Right renal pelvis (tissue), 4 donors: ENCODE measurements at regions not wholly inside any gene's neighbourhood (a gene's known extent, or its start where the extent isn't known, plus 50 kb on each side); places are given as distances from the start of the nearest gene placed in this dataset.
"Not testable (repeated sequence)": the region's sequence is repeated elsewhere in the genome, so short reads cannot be mapped to it uniquely, and the experiment has no call there.

Source experiments
- DNase-seq, 4 donors: peaks; one replicate each; pipeline ENCODE4 v3.0.0-alpha.2; 2013; ENCODE audit warnings: low read depth in 4 of 4, low spot score in 3 of 4, missing footprints in 1 of 4

- no peak for DNase-seq
Observed at GRCh38 chr13:21228738-21229137, 52.3 kb downstream of the MRPL57 start.

- no peak for DNase-seq
Observed at GRCh38 chr13:21229241-21230024, 53.0 kb downstream of the MRPL57 start.

GRCh38 chr13:21230516-21230915, 54.1 kb downstream of the MRPL57 start:
- no peak for DNase-seq

GRCh38 chr13:21231426-21231940, 55.0 kb downstream of the MRPL57 start:
- no peak for DNase-seq

- DNase-seq: no peak
Observed at GRCh38 chr13:21232196-21232595, 55.7 kb downstream of the MRPL57 start.

GRCh38 chr13:21232599-21232998, 56.1 kb downstream of the MRPL57 start:
- DNase-seq: no peak

- no peak for DNase-seq
Observed at GRCh38 chr13:21233086-21233485, 56.6 kb downstream of the MRPL57 start.

- DNase-seq: no peak
Observed at GRCh38 chr13:21234526-21234925, 58.1 kb downstream of the MRPL57 start.

GRCh38 chr13:21235174-21235573, 58.7 kb downstream of the MRPL57 start:
- no peak for DNase-seq

GRCh38 chr13:21237081-21237480, 60.6 kb downstream of the MRPL57 start:
- no peak for DNase-seq

- DNase-seq: no peak
Observed at GRCh38 chr13:21238267-21238666, 61.8 kb downstream of the MRPL57 start.

GRCh38 chr13:21240586-21240985, 64.1 kb downstream of the MRPL57 start:
- no peak for DNase-seq

- no peak for DNase-seq
Observed at GRCh38 chr13:21242236-21242635, 65.8 kb downstream of the MRPL57 start.

- no peak for DNase-seq
Observed at GRCh38 chr13:21243045-21243897, 66.8 kb downstream of the MRPL57 start.

GRCh38 chr13:21243898-21244184, 67.4 kb downstream of the MRPL57 start:
- DNase-seq: not testable (repeated sequence)

GRCh38 chr13:21246761-21247452, 70.4 kb downstream of the MRPL57 start:
- no peak for DNase-seq

GRCh38 chr13:21256351-21256761, 79.9 kb downstream of the MRPL57 start:
- DNase-seq: no peak

GRCh38 chr13:21256891-21257290, 80.4 kb downstream of the MRPL57 start:
- no peak for DNase-seq

GRCh38 chr13:21259571-21260455, 83.4 kb downstream of the MRPL57 start:
- no peak for DNase-seq
